HG03139 (cell line): ENCODE measurements at regions not wholly inside any gene's neighbourhood (a gene's known extent, or its start where the extent isn't known, plus 50 kb on each side); places are given as distances from the start of the nearest gene placed in this dataset.
"Not testable (repeated sequence)": the region's sequence is repeated elsewhere in the genome, so short reads cannot be mapped to it uniquely, and the experiment has no call there.

Experiments used
- ATAC-seq: cut with Tn5 transposase; IDR thresholded peaks from one replicate; pipeline ENCODE4 v1.9.1; 2021; ENCODE audit not compliant: unreplicated experiment

DNA sequence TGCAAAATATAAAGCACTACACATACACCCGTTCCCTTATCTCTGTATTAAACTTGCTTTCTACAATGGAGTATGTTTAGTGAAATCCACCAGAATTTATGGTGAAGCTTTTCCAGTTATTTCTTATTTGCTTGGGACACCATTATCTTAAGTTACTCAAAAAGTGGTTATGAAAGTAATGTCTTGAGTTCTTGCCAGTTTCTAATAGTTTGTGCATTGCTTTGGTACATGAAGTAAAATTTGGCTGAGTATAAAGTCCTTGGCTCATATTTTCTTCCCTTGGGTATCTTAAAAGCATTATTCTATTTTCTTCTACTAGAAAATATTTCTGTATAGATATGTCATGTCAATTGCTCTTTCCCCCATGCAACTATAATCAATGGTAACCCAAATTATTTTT lies 85.2 kb downstream of the POLR1F start:
- ATAC-seq: no peak

- ATAC-seq: no peak
These were observed 87.1 kb downstream of the POLR1F start for GRCh38 chr7:19621740-19622139.

- no peak for ATAC-seq
These were observed 88.4 kb downstream of the POLR1F start for GRCh38 chr7:19620470-19620869.

- ATAC-seq: no peak
These were observed 89.7 kb downstream of the POLR1F start for GRCh38 chr7:19619122-19619521.

DNA sequence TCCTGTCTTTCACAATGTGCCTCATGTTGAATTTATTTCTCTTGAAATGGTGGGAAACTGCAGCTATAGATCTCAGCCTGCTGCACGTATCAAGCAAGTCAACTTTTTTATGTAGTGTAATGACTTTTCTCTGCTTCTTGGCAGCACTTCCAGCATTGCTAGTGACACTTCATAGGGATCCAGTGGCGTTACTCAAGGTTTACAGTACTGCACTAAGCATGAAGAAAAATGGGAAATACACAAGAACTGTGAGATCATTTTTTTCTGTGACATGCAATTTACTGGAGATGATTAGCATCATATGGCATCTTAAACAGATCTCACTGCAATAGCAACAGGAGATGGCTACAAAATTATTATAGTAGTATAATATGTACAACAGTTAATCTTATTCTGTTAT lies 90.9 kb downstream of the POLR1F start:
- ATAC-seq: no peak

GRCh38 chr7:19610194-19610943 lies 98.5 kb downstream of the POLR1F start:
- ATAC-seq: no peak

GRCh38 chr7:19589446-19589845 lies 119.4 kb downstream of the POLR1F start:
- ATAC-seq: no peak

- no peak for ATAC-seq
These were observed 121.5 kb downstream of the POLR1F start for GRCh38 chr7:19587291-19587690.

- no peak for ATAC-seq
These were observed 123.1 kb downstream of the POLR1F start for GRCh38 chr7:19585761-19586160.

DNA sequence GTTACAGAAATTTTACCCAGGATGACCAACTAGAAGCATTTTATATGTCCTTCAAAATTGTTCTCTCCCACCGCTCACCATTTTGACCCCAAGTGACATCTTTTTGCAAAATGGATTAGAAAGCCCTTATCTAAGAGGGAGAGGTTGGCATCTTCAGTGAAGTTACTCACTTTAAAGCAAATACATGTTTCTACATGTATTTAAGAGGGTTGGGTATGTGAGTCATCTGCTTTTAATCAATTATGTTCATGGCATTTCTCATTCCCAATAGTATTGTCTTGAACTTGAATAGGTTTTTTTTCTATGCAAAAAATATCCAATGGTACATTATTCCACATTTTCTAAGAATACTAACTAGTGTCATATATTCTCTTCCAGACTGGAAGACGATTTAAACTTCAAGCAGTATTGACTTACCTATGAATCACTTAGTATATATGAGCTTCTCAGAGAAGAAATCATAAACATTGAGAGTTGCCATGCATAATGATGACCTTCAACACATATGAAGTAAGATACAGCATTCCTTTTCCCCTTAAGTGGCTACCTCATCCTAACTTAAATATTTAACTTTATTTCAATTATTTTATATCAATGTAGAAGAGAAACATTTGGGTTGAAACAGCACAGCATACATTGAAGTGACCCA lies 132.8 kb downstream of the POLR1F start:
- ATAC-seq: no peak

DNA sequence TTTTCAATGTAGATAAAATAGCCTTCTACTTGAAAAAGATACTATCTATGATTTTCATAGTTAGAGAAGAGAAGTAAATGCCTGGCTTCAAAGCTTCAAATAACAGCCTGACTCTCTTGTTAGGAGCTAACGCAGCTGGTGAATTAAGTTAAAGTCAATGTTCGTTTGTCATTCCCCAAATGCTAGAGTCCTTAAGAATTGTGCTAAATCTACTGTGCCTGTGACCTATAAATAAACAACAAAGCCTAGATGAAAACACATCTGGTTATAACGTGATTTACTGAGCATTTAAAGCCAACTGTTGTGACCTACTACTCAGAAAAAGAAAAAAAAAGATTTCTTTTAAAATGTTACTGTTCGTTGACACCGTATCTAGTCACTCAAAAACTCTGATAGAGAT lies 134.7 kb downstream of the POLR1F start:
- ATAC-seq: no peak

DNA sequence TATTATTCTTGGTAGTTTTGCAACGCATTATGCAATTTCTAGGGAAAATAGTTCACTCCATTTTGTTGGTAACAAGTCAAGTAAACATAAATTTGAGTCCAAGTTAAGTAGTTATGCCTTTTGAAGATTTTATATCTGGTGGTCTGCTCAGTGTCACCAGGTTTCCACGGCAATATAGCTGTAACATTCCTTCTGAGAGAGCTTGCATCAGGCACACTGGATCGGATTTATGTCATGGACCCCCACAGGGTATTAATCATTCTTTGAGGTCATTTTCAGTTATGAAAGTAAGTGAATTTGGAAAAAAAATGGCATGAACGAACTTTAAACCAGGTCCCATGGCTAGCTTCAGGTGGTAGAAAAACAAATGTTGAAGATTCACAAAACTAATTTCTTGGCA lies 136.3 kb downstream of the POLR1F start:
- ATAC-seq: no peak

- no peak for ATAC-seq
These were observed 141.8 kb downstream of the POLR1F start for GRCh38 chr7:19567011-19567410.

DNA sequence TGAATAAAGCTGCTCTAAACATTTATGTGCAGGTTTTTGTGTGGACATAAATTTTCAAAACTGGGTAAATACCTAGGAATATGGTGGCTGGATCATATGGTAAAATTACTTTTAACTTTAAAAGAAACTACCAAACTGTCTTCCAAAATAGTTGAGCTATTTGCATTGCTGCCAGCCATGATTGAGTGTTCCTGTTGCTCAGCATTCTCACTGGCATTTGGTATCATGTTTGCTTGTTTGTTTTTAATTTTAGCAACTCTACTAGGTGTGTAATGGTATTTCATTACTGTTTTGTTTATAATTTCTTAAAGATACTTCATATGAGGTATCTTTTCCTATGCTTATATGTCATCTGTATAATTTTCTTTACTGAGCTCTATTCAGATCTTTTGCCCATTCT lies 143.2 kb downstream of the POLR1F start:
- no peak for ATAC-seq

DNA sequence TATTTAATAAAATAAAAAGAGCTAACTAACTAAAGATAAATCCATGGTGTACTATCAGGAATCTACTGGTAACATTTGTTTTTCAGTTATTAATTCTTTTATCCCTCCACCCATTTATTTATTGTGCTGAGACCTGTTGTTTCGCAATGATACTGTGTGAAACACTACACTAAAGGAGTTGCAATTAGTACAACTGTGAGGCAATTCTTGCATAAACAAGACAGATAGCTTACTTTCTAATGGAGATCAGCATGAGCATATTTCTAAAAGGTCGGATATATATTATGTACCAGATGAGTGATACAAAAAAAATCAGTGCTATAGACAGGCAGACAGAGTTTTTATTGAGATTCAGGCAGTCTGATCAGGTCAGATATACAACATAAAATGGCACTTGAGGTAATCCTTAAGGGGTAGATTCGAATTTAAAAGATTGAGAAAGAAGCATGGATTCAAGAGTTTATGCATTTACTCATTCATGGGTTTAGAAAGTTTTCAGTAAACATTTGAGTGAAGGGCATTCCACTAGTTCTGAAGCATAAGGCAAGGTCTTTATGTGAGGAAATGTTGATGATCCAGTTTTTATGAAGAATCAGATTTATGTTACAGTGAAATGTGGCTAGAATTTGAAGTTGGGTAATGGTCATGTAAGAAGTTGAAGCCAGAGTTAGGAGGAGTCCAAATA lies 147.6 kb downstream of the POLR1F start:
- ATAC-seq: no peak

DNA sequence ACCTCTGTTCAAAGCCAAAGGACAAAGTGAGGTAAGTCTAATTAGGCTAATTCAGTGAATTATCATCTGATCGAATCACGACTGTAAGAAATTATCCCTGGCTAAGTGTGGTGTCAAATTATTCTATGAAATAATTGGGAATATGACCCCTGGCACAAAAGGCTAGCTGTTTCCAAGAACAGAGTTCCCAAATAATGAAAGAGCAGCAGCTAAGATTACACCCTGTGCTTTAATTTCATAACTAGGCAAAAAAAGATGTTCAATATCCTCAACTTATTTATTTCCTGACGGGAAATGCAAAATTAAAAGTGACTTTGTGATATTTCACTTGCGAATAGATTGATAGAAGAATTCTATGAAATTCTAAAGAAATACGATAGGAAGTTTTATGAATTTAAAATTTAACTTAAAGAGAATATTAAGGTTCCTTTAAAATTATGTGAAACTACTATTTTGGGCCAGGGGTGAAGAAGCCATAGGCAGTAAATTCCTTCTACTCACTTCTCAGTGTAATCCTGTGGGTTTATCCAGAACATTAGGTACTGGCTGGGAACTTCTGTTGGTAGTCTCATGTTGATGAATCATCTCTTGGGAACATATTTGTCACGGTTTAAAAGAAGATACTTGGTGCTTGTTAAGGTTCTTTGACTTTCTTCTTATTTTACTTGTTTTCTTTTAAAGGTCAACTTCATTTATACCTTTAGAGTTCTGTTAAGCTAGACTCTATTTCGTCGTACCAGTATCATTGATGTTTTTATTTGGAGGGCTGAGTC lies 148.5 kb downstream of the POLR1F start:
- ATAC-seq: no peak

- no peak for ATAC-seq
These were observed 150.3 kb downstream of the POLR1F start for GRCh38 chr7:19558527-19558926.

DNA sequence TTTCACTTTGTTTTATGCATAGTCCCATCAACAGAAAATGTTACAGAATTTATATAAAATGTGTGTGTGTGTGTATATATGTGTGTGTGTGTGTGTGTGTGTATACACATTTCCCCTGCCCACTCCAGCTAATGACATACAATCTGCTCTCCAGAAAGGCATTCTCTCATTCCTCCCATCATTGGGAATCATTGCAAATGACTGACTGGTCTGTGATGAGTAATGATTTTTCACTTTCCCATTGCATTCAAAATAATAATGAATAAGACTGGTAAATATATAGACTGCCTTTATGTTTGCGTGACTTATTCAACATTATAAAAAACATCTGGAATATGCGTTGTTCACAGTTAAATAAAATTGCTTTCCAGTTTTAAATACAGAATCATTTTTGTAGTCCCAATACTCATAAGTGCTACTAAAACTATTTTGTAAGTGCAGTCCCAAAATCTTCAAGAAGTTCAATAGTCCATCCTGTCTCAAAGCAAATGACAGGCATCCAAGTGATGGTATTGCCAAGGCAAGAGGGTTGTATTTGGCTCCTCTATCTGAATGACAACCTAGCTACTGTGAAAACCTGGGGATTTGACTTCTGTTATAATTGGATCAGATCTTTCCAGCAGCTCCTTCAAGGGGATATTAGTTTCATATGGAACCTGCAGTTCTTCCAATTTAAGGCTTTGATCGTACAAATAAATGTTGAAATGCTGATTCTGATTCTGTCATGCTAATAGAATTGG lies 150.9 kb downstream of the POLR1F start:
- ATAC-seq: no peak

- no peak for ATAC-seq
These were observed 154.3 kb downstream of the POLR1F start for GRCh38 chr7:19554581-19554980.

- ATAC-seq: no peak
These were observed 156.3 kb downstream of the POLR1F start for GRCh38 chr7:19552576-19552975.

DNA sequence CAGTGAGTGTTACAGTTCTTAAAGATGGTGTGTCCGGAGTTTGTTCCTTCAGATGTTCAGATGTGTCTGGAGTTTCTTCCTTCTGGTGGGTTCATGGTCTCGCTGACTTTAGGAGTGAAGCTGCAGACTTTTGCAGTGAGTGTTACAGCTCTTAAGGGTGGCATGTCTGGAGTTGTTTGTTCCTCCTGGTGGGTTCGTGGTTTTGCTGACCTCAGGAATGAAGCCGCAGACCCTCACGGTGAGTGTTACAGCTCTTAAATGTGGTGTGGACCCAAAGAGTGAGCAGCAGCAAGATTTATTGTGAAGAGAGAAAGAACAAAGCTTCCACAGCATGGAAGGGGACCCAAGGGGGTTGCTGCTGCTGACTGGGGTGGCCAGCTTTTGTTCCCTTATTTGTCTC lies 159.6 kb downstream of the POLR1F start:
- ATAC-seq: not testable (repeated sequence)
